ENCODE measurements at regions not wholly inside any gene's neighbourhood (a gene's known extent, or its start where the extent isn't known, plus 50 kb on each side); places are given as distances from the start of the nearest gene placed in this dataset.

DNA sequence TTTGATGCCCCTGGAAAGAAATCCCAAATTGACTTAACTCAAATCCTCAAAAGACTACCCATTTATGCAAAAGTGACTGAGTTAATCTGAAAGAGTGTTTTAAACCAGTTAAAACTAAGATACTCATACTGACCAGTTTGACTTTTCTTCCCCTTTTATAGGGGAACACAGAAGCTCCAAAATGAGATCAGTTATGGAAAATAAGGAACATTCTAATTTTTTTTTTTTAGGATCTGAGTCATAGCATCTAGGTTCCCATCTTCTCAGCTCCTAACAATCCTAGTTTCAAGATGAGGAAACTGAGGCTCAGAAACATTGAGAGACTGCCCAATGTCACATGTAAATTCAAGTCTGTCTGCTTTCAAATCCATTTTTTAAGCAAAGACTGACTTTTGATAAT is 231.1 kb upstream of the RUNX1 start:
- peaks cover 4% of the 10 kb centered on the region for H3F3A ChIP-seq (replicated peaks; ENCODE audit: insufficient read depth)
- DNase-seq, result no peak
- H3K9me2 ChIP-seq, result no peaks in the 10 kb centered on the region
- POLR2A ChIA-PET, result no interaction called here
- no peaks in the 10 kb centered on the region for H3K36me3 ChIP-seq (replicated peaks in 1 of 2; ENCODE audit: control insufficient read depth in 1 of 2, insufficient read depth in 2 of 2, low read length in 1 of 2)
- H3K27ac ChIP-seq (ENCODE audit: low read depth in 2 of 2, low read length in 1 of 2), result no peak overlapping the region
- H3K27me3 ChIP-seq (ENCODE audit: insufficient read depth), result no peaks in the 10 kb centered on the region
- H3K4me1 ChIP-seq (ENCODE audit: control insufficient read depth in 1 of 2, insufficient read depth in 2 of 2, low read depth in 1 of 2, low read length in 1 of 2), result no peaks in the 10 kb centered on the region; a peak in 1 of 4 replicates
- H3K4me2 ChIP-seq, result no peak overlapping the region
- no peaks in the 10 kb centered on the region for H3K79me2 ChIP-seq (ENCODE audit: insufficient read depth)
- H3K9ac ChIP-seq, result no peak overlapping the region
- CTCF ChIA-PET, result interaction anchor here (1.0 kb wide), 1 partner anchor 15 kb away, joined by 3 read pairs; no protein-coding TSS in a partner anchor
- H3K9me3 ChIP-seq, result no peaks in the 10 kb centered on the region
- TF ChIP-seq MEF2A (IDR thresholded peaks at IDR 0.05; ENCODE audit: borderline replicate concordance, low read depth) (no peak), JUND (IDR thresholded peaks at IDR 0.05) (no peak), RAD21 (IDR thresholded peaks at IDR 0.05; ENCODE audit: low read length) (no peak), SMC3 (IDR thresholded peaks at IDR 0.05; ENCODE audit: low read depth, low read length) (no peak), TCF12 (IDR thresholded peaks at IDR 0.05) (no peak), EZH2phosphoT487 (IDR thresholded peaks at IDR 0.05; ENCODE audit: borderline replicate concordance, low read depth) (no peak), FOXM1 (IDR thresholded peaks at IDR 0.05; ENCODE audit: low read depth) (no peak), FOSL2 (IDR thresholded peaks at IDR 0.05; ENCODE audit: borderline replicate concordance, low read depth) (no peak), GATA2 (CRISPR knock-in tag; IDR thresholded peaks at IDR 0.05) (no peak), FOXJ3 (CRISPR knock-in tag; IDR thresholded peaks at IDR 0.05) (no peak), YY1 (IDR thresholded peaks at IDR 0.05; ENCODE audit: low read depth) (no peak), TAF1 (IDR thresholded peaks at IDR 0.05; ENCODE audit: borderline replicate concordance, low read depth, low read length) (no peak), MXI1 (IDR thresholded peaks at IDR 0.05; ENCODE audit: low read depth, low read length) (no peak), POLR2AphosphoS5 (IDR thresholded peaks at IDR 0.05; ENCODE audit: low read depth, low read length) (no peak), GABPA (IDR thresholded peaks at IDR 0.05; ENCODE audit: low read depth) (no peak), TEAD4 (IDR thresholded peaks at IDR 0.05; ENCODE audit: borderline replicate concordance, insufficient read depth) (no peak)
- TF ChIP-seq, protein P1, sequence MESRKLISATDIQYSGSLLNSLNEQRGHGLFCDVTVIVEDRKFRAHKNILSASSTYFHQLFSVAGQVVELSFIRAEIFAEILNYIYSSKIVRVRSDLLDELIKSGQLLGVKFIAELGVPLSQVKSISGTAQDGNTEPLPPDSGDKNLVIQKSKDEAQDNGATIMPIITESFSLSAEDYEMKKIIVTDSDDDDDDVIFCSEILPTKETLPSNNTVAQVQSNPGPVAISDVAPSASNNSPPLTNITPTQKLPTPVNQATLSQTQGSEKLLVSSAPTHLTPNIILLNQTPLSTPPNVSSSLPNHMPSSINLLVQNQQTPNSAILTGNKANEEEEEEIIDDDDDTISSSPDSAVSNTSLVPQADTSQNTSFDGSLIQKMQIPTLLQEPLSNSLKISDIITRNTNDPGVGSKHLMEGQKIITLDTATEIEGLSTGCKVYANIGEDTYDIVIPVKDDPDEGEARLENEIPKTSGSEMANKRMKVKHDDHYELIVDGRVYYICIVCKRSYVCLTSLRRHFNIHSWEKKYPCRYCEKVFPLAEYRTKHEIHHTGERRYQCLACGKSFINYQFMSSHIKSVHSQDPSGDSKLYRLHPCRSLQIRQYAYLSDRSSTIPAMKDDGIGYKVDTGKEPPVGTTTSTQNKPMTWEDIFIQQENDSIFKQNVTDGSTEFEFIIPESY (IDR thresholded peaks at IDR 0.05; ENCODE audit: borderline replicate concordance, low read depth), result no peak
- TF ChIP-seq, protein P2, sequence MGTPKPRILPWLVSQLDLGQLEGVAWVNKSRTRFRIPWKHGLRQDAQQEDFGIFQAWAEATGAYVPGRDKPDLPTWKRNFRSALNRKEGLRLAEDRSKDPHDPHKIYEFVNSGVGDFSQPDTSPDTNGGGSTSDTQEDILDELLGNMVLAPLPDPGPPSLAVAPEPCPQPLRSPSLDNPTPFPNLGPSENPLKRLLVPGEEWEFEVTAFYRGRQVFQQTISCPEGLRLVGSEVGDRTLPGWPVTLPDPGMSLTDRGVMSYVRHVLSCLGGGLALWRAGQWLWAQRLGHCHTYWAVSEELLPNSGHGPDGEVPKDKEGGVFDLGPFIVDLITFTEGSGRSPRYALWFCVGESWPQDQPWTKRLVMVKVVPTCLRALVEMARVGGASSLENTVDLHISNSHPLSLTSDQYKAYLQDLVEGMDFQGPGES (IDR thresholded peaks at IDR 0.05; ENCODE audit: low read depth, low read length), result no peak
- H4K20me1 ChIP-seq (ENCODE audit: insufficient read depth), result no peaks in the 10 kb centered on the region
- no peak overlapping the region for H3K4me3 ChIP-seq (ENCODE audit: low read depth in 2 of 2, low read length in 1 of 2)
- no peak overlapping the region for H2AFZ ChIP-seq (ENCODE audit: low read depth)

DNA sequence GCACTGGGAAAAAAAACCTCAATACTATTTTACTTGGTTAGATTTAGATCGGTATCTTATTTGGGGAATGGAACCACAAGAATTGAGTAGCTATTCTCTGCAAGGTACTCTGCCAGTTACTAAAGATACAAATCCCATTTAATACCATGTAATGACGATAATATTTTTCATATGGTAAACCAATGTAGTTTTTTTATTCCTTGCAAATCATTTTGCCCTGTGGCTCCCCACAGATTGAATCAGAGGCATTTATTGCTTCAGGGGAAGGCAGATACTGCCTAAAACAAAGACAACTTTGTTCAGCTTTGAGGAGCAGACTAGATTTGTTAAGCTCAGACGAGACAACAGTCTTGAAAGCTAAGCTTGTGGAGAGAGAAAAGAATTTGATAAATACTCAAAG is 226.7 kb upstream of the RUNX1 start:
- H3K4me1 ChIP-seq (ENCODE audit: control insufficient read depth in 1 of 2, insufficient read depth in 2 of 2, low read depth in 1 of 2, low read length in 1 of 2), result no peaks in the 10 kb centered on the region; a peak in 1 of 4 replicates
- H3K9me2 ChIP-seq, result no peaks in the 10 kb centered on the region
- H4K20me1 ChIP-seq (ENCODE audit: insufficient read depth), result no peaks in the 10 kb centered on the region
- WGBS (ENCODE audit: low lambda C conversion rate), result 32% methylated on average over 3 of the region's 3 CpGs
- no peak for DNase-seq
- H2AFZ ChIP-seq (ENCODE audit: low read depth), result peak overlapping the region; percentile 48; the same call in 1 of the 2 replicates
- H3K9me3 ChIP-seq, result no peaks in the 10 kb centered on the region
- no peaks in the 10 kb centered on the region for H3K27me3 ChIP-seq (ENCODE audit: insufficient read depth)
- peaks cover 4% of the 10 kb centered on the region for H3F3A ChIP-seq (replicated peaks; ENCODE audit: insufficient read depth)
- TF ChIP-seq JUND (IDR thresholded peaks at IDR 0.05), result 0 out of 2 replicates have a peak, but pooled peaks have one; percentile 11
- TF ChIP-seq, protein P1 (IDR thresholded peaks at IDR 0.05; ENCODE audit: borderline replicate concordance, low read depth), result no peak
- 0 out of 2 replicates have a peak, but pooled peaks have one; percentile 32 for TF ChIP-seq FOXM1 (IDR thresholded peaks at IDR 0.05; ENCODE audit: low read depth)
- no peak for TF ChIP-seq CHD2 (IDR thresholded peaks at IDR 0.05; ENCODE audit: low read length, partially characterized antibody)
- peak; percentile 60 for TF ChIP-seq TCF12 (IDR thresholded peaks at IDR 0.05)
- H3K79me2 ChIP-seq (ENCODE audit: insufficient read depth), result no peaks in the 10 kb centered on the region
- H3K4me3 ChIP-seq (ENCODE audit: low read depth in 2 of 2, low read length in 1 of 2), result no peak overlapping the region
- no peaks in the 10 kb centered on the region for H3K36me3 ChIP-seq (replicated peaks in 1 of 2; ENCODE audit: control insufficient read depth in 1 of 2, insufficient read depth in 2 of 2, low read length in 1 of 2)
- no peak overlapping the region for H3K9ac ChIP-seq
- CTCF ChIA-PET, result no interaction called here
- H3K27ac ChIP-seq (ENCODE audit: low read depth in 2 of 2, low read length in 1 of 2), result peak overlapping the region in 1 of 2 experiments; percentile 11; a peak in 1 of 4 replicates
- POLR2A ChIA-PET, result no interaction called here
- no peak overlapping the region for H3K4me2 ChIP-seq

Measured in SK-N-SH (cell line).